HPDE6-E6E7 (cell line): ENCODE measurements at regions not wholly inside any gene's neighbourhood (a gene's known extent, or its start where the extent isn't known, plus 50 kb on each side); places are given as distances from the start of the nearest gene placed in this dataset.
"Not testable (repeated sequence)": the region's sequence is repeated elsewhere in the genome, so short reads cannot be mapped to it uniquely, and the experiment has no call there.

Source experiments
- DNase-seq: peaks from one replicate; pipeline ENCODE4 v3.0.0; 2011; ENCODE audit warnings: missing footprints; ENCODE audit errors: extremely low spot score

DNA sequence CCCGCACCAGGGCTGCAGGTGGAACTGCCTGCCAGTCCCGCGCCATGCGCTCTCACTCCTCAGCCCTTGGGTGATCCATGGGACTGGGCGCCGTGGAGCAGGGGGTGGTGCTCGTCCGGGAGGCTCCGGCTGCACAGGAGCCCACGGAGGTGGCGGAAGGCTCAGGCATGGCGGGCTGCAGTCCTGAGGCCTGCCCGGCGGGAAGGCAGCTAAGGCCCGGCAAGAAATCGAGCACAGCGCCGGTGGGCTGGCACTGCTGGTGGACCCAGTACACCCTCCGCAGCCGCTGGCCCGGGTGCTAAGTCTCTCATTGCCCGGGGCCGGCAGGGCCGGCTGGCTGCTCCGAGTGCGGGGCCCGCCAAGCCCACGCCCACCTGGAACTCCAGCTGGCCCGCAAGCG lies 976.0 kb downstream of the ADGRL2 start:
- DNase-seq = not testable (repeated sequence)

DNA sequence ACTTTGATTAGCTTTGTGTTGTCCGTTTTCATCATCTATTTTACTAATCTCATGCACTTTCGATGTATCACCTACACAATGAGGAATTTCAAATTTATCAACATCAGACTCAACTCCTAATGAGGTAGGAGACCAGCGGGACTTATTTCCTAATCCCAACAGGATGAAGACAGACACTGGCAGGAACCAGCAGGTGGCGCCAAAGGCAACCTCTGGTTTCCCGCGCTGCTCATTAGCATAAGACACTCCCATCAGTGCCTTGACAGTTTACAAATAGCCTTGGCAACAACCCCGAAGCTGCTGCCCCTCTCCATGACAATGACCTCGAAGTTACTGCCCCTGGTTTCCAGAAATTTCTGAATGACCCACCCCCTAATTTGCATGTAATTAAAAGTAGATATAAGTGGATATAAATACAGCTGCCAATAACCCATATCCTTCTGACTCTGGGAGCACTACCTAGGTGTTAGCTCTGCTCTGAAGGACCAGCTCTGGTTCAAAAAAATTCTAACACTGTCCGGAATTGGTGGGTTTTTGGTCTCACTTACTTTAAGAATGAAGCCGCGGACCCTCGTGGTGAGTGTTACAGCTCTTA lies 974.8 kb downstream of the ADGRL2 start:
- peak; percentile 9 for DNase-seq

- DNase-seq = no peak
These were observed 962.2 kb downstream of the ADGRL2 start for GRCh38 chr1:82762829-82763532.

GRCh38 chr1:82759035-82759434 lies 958.3 kb downstream of the ADGRL2 start:
- DNase-seq = no peak

DNA sequence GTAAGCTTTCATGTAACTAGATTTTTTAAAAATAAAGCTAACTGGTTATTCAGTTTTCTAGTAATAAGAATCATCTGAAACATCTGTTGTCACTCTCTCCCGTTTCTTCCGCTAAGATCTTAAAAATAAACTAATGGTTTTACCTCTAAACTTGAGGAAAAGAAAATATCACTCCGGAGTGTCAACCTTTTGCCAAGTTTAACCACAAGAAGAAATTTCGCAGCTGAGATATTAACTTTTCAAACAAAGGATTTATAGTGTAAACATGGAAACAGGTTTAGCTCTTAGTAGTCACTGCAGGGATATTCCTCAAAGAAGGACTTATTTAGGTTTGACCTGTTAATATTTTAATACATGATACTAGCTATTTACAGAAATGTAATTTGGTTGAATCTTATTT lies 954.9 kb downstream of the ADGRL2 start:
- DNase-seq = no peak

- no peak for DNase-seq
These were observed 954.5 kb downstream of the ADGRL2 start for GRCh38 chr1:82755191-82755590.

DNA sequence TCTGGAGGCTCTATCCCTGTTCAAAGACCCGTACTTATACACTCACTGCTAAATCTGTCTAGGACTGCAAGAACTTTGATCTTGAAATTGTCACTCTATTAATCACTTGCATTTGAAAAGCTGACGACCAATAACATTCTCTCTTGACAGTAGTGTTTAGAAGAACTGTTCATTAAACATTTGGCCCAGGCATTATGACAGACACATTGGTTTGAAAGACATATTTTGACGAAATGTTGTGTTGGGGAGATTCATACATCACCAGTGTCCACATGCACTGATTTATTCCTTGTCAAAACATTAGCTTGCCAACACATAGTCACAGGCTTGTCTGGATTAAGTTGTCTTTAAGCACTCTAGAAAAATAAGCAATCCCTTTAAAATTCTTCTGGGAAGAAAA lies 951.3 kb downstream of the ADGRL2 start:
- DNase-seq = no peak

GRCh38 chr1:82733645-82734044 lies 932.9 kb downstream of the ADGRL2 start:
- no peak for DNase-seq

GRCh38 chr1:82731216-82731615 lies 930.5 kb downstream of the ADGRL2 start:
- DNase-seq = no peak

DNA sequence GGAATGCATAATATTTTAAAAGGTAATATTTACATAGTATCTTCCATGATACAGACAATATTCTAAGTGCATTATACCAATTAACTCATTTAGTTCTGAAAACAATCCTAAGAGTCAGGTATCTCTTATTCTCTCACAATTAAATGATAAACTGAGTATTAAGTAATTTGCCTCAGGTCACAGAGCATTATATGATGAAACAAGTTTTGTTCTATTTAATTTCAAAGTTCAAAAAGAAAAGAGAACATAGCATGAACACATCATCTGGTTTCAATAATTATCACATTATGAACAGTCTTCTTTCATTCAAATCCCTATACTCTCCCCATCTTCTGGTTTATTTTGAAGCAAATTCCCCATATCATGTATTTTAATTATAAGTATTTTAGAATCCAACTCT lies 927.5 kb downstream of the ADGRL2 start:
- no peak for DNase-seq

- DNase-seq = no peak
These were observed 923.5 kb downstream of the ADGRL2 start for GRCh38 chr1:82724246-82724645.

- no peak for DNase-seq
These were observed 921.9 kb downstream of the ADGRL2 start for GRCh38 chr1:82722608-82723007.

GRCh38 chr1:82721702-82722101 lies 921.0 kb downstream of the ADGRL2 start:
- DNase-seq = no peak

DNA sequence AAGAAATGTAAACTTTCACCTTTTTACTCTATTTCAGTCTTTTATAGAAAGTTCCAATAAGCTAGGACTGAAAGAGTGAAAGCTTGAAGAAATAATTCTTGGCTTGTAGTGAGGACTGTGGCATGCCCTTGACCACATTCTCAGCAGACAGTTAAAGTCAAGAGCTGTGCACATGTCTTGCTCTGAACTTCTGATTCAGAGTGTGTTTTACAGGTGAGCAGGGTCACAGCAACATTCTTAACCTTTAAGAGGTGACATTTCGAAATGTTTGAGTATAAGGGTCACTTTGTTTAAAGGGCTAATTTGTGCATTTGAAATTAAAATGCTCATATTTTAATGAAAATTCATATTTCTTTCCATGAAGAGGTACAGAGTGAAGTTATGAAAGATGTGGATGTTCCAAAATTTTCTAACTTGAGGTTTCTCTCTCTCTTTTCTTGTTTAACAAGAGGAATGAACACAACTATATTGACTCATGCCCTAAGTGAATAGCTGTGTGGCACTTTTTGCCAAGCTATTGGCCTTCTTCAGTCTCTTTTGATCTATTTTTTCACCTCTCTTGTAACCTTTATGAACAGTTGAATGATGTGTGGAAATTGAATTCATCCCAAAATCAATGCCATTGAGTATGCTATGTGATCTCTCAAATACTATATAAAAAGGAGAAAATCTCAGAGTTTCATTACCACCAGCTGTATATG lies 918.1 kb downstream of the ADGRL2 start:
- no peak for DNase-seq

- DNase-seq = no peak
These were observed 909.4 kb downstream of the ADGRL2 start for GRCh38 chr1:82710091-82710490.

DNA sequence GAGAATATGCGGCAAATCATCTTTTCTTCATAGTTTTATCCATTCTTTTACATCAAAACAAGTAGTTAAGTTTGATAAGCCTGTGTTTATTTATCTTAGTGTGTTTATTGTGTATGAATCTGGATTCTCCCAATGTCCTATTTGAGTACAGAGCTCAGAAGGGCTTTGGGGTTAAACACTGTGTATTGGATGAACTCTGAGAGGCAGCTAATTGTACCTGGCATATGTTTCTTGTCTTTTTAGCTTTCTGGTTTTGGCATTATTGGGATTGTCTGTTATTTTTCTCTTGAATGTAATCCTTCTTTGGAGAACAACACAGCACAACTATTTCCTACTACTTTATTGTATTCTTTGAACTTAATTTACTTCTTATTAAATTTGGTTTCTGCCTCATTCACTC lies 906.9 kb downstream of the ADGRL2 start:
- no peak for DNase-seq

- no peak for DNase-seq
These were observed 906.0 kb downstream of the ADGRL2 start for GRCh38 chr1:82706741-82707140.

GRCh38 chr1:82704966-82705365 lies 904.2 kb downstream of the ADGRL2 start:
- DNase-seq = no peak

DNA sequence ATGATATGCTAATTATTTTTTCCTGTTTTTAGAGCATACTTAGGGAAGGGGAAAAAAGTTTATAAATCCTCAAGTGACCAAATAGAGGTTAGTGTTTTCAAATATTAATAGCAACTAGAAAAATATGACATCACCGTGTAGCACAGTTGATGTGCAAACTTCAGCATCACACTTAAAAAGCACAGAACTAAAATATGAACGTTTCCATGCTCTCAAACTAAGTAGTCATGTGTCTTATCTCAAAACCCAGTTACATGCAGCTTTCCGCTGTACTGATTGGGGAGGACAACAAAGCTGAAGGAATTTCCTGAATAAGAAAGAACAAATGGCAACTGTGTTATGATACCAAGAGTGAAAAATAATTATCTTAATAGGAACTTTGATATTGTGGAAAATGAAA lies 903.7 kb downstream of the ADGRL2 start:
- DNase-seq = no peak

DNA sequence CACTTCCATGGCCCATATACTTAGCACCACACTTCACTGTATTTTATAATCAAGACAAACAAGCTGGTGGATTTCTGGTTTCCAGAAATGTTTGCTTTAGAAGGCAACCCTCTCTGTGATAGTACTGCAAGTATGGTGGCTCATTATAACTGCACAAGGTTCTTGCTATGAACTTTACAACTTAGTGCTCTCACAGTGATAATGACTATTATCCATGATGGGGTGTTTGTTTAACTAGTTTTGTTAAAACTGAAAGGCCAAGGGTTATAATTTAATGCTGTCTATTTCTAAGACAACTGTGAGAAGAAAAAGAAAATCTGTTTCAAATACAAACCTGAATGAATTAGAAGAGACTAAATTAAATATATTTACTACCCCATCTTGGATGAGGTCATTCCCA lies 903.2 kb downstream of the ADGRL2 start:
- DNase-seq = no peak

- DNase-seq = no peak
These were observed 899.7 kb downstream of the ADGRL2 start for GRCh38 chr1:82700476-82700875.

GRCh38 chr1:82697965-82698364 lies 897.2 kb downstream of the ADGRL2 start:
- no peak for DNase-seq

DNA sequence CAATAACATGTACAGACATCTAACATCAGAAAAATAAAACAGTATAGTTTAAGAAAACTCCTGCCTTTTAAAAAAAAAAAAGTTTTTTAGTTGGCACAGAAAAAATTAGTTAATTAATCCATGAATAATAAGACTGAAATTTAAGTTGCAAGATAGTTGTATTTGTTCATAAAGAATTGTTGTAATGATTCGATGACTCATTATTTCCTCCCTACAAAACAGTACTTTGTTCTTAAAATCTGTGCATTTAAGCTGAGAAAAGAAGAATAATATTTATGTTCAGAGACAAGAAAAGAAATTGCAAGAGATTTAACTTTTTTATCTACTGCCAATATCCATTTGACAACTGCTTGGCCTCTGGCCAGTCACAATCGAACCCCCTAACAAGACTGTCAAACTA lies 894.7 kb downstream of the ADGRL2 start:
- DNase-seq = no peak
